Nephron progenitor cell (in vitro differentiated cells): ENCODE measurements at regions not wholly inside any gene's neighbourhood (a gene's known extent, or its start where the extent isn't known, plus 50 kb on each side); places are given as distances from the start of the nearest gene placed in this dataset.

ENCODE experiments used
- DNase-seq: peaks from one replicate; pipeline ENCODE4 v3.0.0; 2021
- H3K27ac Mint-ChIP-seq: 2 replicates; pipeline ENCODE4 v1.8.0; 2021; ENCODE audit warnings: mild to moderate bottlenecking, moderate library complexity, mixed read lengths
- H3K27me3 Mint-ChIP-seq: 2 replicates; pipeline ENCODE4 v1.8.0; 2021; ENCODE audit warnings: mild to moderate bottlenecking, low read depth, mixed read lengths; ENCODE audit not compliant: poor library complexity
- H3K36me3 Mint-ChIP-seq: 2 replicates; pipeline ENCODE4 v1.8.0; 2021; ENCODE audit warnings: low read depth, mixed read lengths
- H3K4me1 Mint-ChIP-seq: 2 replicates; pipeline ENCODE4 v1.8.0; 2021; ENCODE audit warnings: mixed read lengths
- H3K4me3 Mint-ChIP-seq: 2 replicates; pipeline ENCODE4 v1.8.0; 2021; ENCODE audit warnings: mild to moderate bottlenecking, moderate library complexity, mixed read lengths
- H3K9me3 Mint-ChIP-seq: 2 replicates; pipeline ENCODE4 v1.8.0; 2021; ENCODE audit warnings: mild to moderate bottlenecking, moderate library complexity, mixed read lengths
- CTCF ChIP-seq: fragments of 200-600 bp; sonication (generic); IDR thresholded peaks from 2 replicates; pipeline ENCODE4 v1.5.0; 2021; ENCODE audit warnings: antibody characterized with exemption

DNA sequence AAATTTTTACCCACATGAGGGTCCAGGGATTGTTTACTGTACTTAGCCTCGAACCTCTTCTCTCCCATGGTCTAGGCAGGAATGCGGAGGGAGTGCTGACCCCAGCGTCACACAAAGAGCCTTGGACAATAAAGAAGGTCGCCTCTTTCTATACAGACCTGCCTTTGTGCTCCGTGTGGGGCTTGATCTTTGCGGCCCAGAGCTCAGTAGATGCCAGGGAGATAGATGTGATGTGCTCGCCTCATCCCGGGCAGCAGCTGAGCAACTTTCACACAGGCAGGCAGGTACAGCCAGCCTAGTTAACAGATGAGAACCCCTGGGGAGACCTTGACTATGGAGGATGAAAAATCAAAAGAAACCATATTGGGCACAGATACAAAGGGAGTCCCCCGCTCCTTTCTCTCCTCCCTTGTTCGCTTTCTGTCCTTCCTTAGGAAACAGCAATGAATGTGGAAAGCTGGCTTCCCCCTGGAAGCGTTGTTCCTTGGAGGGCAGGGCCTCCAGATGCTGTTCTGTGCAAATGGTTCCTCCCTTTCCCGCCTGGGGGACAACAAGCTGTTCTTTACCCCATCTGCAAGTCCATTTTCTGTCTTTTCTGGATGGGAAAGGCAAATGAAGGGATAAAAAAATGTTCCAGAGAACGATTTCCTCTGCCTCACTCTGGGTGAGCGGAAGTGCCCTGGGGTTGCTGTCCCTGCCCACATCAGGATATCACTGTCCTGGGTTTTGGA is 128.3 kb downstream of the OLIG3 start:
- Mint-ChIP-seq H3K27ac (no peak overlapping the region), H3K4me1 (peaks cover 49% of the 10 kb centered on the region), H3K9me3 (no peaks in the 10 kb centered on the region), H3K36me3 (no peaks in the 10 kb centered on the region), H3K4me3 (no peak overlapping the region), H3K27me3 (peaks cover 4% of the 10 kb centered on the region)
- TF ChIP-seq CTCF: no peak
- DNase-seq: no peak

- no peak overlapping the region for H3K27ac Mint-ChIP-seq
- no peaks in the 10 kb centered on the region for H3K9me3 Mint-ChIP-seq
- no peak overlapping the region for H3K4me3 Mint-ChIP-seq
- no peaks in the 10 kb centered on the region for H3K36me3 Mint-ChIP-seq
- no peak for TF ChIP-seq CTCF
- H3K27me3 Mint-ChIP-seq: peaks cover 4% of the 10 kb centered on the region
- H3K4me1 Mint-ChIP-seq: peaks cover 51% of the 10 kb centered on the region
- no peak for DNase-seq
These were observed 130.4 kb downstream of the OLIG3 start for GRCh38 chr6:137363805-137364138.

GRCh38 chr6:137362878-137363804 is 131.1 kb downstream of the OLIG3 start:
- Mint-ChIP-seq H3K27me3 (peaks cover 4% of the 10 kb centered on the region), H3K27ac (no peak overlapping the region), H3K4me1 (peaks cover 56% of the 10 kb centered on the region), H3K36me3 (no peaks in the 10 kb centered on the region), H3K4me3 (no peak overlapping the region), H3K9me3 (no peaks in the 10 kb centered on the region)
- DNase-seq: no peak
- no peak for TF ChIP-seq CTCF

GRCh38 chr6:137361701-137362100 is 132.5 kb downstream of the OLIG3 start:
- Mint-ChIP-seq H3K36me3 (no peaks in the 10 kb centered on the region), H3K9me3 (no peaks in the 10 kb centered on the region), H3K4me1 (peaks cover 69% of the 10 kb centered on the region), H3K27ac (no peak overlapping the region), H3K27me3 (peaks cover 4% of the 10 kb centered on the region), H3K4me3 (no peak overlapping the region)
- no peak for DNase-seq
- TF ChIP-seq CTCF: no peak

GRCh38 chr6:137358273-137358672 is 135.9 kb downstream of the OLIG3 start:
- Mint-ChIP-seq H3K9me3 (no peaks in the 10 kb centered on the region), H3K27me3 (peaks cover 5% of the 10 kb centered on the region), H3K27ac (peak overlapping the region; percentile 36), H3K4me3 (peak overlapping the region; percentile 29), H3K36me3 (no peaks in the 10 kb centered on the region), H3K4me1 (peaks cover 86% of the 10 kb centered on the region)
- TF ChIP-seq CTCF: no peak
- no peak for DNase-seq
